NCI-H526 (cell line): ENCODE measurements at regions not wholly inside any gene's neighbourhood (a gene's known extent, or its start where the extent isn't known, plus 50 kb on each side); places are given as distances from the start of the nearest gene placed in this dataset.
"Not testable (repeated sequence)": the region's sequence is repeated elsewhere in the genome, so short reads cannot be mapped to it uniquely, and the experiment has no call there.

Source experiments
- DNase-seq, 2 experiments: peaks; one replicate each; lab custom pipeline; 2025; lab: John Stamatoyannopoulos, UW

- DNase-seq: no peak
Measured at GRCh38 chr2:84288293-84288692, 170.8 kb downstream of the SUCLG1 start.

GRCh38 chr2:84286878-84287277, 172.2 kb downstream of the SUCLG1 start:
- no peak for DNase-seq

DNA sequence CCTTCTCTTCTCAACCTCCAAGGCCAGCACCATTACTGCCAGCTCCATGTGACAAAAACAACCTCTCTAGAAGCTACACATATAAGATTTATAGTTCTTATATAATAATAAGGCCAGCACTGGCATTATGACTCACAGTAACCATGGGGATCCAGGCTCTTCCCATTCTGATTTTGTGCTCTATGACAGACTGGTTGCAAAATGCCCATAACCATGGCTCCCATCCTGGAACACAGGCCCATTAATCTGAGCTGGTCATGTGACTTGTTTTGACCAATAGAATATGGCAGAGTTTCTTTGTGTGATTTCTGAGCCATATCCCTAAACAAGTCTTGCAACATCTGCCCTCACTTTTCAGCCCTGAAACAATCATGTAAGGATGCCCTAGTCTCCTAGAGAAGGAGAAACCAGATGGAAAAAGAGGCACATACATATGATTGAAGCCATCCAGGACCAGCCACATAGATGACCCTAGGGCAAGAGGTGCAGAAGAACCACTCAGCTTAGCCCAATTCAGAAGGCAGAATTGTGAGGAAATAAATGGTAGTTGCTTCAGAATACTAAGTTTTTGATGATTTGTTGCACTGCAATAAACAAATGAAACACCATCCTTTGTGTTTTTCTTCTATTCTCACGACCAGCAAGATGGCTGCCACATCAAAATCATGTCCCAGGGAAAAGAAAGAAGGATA, 173.9 kb downstream of the SUCLG1 start:
- DNase-seq: no peak

GRCh38 chr2:84283506-84283905, 175.6 kb downstream of the SUCLG1 start:
- peak in 1 of 2 experiments; percentile 8 for DNase-seq

- no peak for DNase-seq
Measured at GRCh38 chr2:84281510-84281909, 177.6 kb downstream of the SUCLG1 start.

- DNase-seq: no peak
Measured at GRCh38 chr2:84280873-84281272, 178.2 kb downstream of the SUCLG1 start.

GRCh38 chr2:84278386-84278785, 180.7 kb downstream of the SUCLG1 start:
- DNase-seq: no peak

DNA sequence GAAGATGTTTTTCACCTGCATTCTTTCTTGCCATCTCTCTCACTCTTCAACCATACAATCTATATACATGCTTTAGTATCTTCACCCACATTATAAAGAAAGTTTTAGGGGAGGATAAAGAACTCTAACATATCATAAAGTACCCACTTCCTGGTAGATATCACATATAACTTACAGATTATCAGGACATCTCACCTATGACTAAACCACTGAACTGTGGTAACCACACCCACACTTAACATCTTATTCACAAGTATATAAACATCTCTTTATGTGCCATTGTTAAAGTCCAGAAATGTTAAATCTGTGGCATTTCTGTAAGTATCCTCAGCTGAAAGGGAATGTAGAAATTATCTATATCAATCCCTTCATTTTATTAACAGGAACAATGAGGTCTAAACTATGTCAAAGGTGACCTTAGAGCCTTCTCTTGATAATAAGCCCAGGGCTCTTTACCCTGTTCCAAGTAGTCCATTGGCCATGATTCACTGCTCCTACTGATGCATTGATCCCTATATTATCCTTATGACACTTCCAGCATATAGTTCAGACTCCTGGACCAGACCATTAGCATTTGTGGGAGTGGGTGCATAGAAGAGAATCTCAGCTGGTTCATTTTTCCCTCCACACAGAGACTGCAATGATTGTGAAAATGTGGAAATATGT, 182.4 kb downstream of the SUCLG1 start:
- no peak for DNase-seq

DNA sequence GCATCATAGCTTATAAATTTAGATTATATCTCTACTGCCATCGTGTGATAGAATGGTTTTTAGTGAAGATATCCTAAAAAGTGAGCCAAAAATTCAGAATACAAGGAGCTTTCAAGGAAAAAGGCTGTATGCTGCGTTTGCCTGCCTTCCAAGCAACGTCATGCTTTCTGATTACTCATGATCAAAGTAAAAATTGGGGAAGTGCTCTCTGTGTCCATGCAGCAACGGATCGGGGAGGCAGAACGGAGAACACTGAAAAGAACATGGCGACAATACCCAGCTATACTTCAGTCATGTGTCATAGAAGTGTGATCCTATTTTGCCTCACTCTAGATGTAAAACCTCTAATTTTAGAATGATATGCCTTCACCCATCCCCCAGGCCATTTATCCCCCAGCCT, 185.7 kb downstream of the SUCLG1 start:
- DNase-seq: no peak

- no peak for DNase-seq
Measured at GRCh38 chr2:84271977-84272376, 187.1 kb downstream of the SUCLG1 start.

DNA sequence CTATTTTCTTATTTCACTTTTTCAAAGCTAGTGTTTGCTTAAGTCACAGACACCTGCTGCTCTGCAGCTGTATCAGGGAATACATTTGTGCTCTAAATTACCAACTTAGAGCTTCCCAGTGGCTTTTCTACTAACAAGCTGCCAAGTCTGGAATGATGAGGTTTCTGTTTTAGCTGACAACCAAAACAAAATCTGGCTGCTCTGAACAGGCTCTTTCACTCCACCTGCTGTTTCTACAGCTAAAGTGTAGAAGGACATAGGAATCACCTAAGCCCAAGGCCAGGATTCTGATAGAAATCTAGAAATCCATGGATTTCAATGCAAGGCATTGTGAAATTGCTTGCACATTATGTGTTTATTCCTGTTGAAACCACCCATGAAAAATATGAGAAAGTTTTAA, 201.2 kb downstream of the SUCLG1 start:
- no peak for DNase-seq

DNA sequence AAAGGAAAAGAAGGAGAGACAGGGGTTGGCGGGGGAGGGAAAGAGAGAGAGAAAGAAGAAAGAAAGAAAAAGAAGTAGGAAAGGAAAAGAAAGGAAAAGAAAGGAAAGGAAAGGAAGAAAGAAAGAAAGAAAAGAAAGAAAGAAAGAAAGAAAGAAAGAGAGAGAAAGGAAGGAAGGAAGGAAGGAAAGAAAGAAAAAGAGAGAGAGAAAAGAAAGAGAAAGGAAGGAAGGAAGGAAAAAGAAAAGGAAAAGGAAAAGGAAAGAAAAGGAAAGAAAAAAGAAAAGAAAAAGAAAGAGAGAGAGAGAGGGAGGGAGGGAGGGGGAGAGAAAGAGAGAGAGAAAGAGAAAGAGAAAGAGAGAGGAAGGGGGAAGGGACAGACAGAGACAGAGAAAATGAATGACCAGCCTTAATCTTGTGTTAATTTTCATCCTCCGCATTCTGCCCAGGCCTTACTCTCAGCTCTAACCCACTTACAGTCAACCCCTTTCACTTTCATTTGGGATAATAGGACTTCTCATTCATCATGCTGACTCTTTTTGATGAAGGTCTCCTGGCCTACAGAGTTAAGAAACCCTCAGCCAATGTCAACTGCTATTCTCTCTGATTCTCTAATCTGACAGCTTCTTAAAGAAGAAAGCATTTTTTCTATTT, 207.3 kb downstream of the SUCLG1 start:
- DNase-seq: no peak

GRCh38 chr2:84249140-84249539, 209.9 kb downstream of the SUCLG1 start:
- no peak for DNase-seq

GRCh38 chr2:84247532-84247931, 211.5 kb downstream of the SUCLG1 start:
- DNase-seq: no peak

DNA sequence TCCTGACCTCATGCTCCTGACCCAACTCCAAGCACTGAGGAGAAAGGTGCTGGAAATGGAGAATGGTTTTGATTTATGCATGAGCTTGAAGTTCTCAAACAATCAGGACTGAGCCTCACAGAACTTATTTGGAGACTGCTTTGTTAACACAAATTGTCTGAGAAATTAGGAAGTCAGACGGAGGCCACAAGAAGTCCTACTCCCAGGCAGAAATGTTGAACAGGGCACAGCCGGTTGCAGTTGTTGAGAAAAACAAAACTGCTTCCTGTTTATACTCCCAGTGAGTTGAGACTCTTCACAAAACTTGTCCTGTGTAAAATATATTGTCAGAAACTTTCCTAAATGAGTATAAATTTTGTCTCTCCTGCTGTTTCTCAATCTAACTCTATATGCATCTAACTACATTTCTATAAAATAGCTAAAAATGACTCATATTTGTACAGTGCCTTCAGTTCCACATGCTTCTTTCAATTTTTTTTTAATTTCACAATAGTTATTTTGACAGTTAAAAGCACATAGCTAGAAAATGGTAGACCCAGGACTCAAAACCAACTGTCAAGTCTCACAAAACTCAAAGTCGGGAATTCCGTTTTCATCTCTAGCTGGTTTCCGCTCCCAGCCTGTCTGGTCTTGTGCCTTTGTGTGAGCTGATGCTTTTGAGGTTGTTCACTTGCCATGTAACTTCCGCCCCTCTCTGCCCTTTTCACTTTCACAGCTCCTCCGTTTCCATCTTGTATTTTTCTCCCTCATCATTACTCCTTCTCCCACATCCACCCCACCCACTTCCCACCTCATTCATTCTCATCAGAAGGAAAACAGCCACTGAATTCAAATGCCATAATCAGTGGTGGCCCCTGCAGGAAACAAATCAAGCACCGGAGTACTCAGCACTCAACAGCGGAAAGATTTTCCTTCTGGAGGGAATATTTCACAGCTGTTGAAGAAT, 215.0 kb downstream of the SUCLG1 start:
- DNase-seq: no peak

- DNase-seq: no peak
Measured at GRCh38 chr2:84238907-84239306, 220.2 kb downstream of the SUCLG1 start.

GRCh38 chr2:84236288-84236687, 222.8 kb downstream of the SUCLG1 start:
- no peak for DNase-seq

GRCh38 chr2:84234103-84234502, 225.0 kb downstream of the SUCLG1 start:
- DNase-seq: no peak

GRCh38 chr2:84231478-84231877, 227.6 kb downstream of the SUCLG1 start:
- no peak for DNase-seq

GRCh38 chr2:84224121-84224520, 235.0 kb downstream of the SUCLG1 start:
- DNase-seq: no peak

DNA sequence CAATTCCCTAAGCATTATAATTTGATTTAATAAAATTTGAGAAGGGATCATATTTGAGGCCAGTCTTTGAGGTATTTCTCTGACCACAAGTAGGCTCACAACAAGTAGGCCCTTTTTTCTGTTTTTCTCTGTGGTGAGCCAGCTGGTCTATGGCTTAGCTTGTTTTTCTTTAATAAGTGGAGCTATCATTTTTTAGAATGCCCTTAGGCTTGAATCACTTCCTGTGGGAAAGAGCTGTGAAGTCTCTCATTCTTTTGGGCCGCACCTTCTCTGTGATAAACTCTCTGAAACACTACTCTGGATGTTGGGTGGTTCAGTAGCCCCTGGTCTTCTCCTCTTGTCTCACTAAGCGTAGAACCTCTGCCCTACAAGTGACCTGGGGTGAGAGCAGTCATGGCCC, 235.9 kb downstream of the SUCLG1 start:
- DNase-seq: no peak

GRCh38 chr2:84221102-84221501, 238.0 kb downstream of the SUCLG1 start:
- DNase-seq: not testable (repeated sequence)
